IMR-90 (cell line): ENCODE measurements at regions not wholly inside any gene's neighbourhood (a gene's known extent, or its start where the extent isn't known, plus 50 kb on each side); places are given as distances from the start of the nearest gene placed in this dataset.

ENCODE experiments used
- ATAC-seq: fragments of 200-7000 bp; cut with Tn5 transposase; 2 replicates; pipeline ENCODE4 v1.9.1; 2020; ENCODE audit warnings: low read depth, mild to moderate bottlenecking, moderate library complexity
- BruUV-seq: library from RNA; stranded (reverse); fragments of 400-500 nt; replicated peaks from 2 replicates; lab custom pipeline; 2021; lab: Mats Ljungman, UMichigan
- CTCF ChIA-PET: fragments of 300-600 bp; formaldehyde crosslinking; extraction: SDS; loops from one replicate; lab custom pipeline; 2021; ENCODE audit warnings: antibody characterized with exemption; lab: Yijun Ruan, JAX
- POLR2A ChIA-PET: fragments of 300-600 bp; sonication (Branson Sonifier 250); formaldehyde crosslinking; loops from one replicate; lab custom pipeline; 2022; ENCODE audit warnings: antibody characterized with exemption; ENCODE audit not compliant: unreplicated experiment; lab: Charles Lee
- DNase-seq: peaks from one replicate; pipeline ENCODE4 v3.0.0; 2013
- H2AFZ ChIP-seq: replicated peaks from 2 replicates; pipeline ENCODE3; 2013; ENCODE audit warnings: low read length, mild to moderate bottlenecking; ENCODE audit not compliant: poor library complexity
- H2AK5ac ChIP-seq: 2 replicates; pipeline ENCODE4 v1.6.1; 2013; ENCODE audit warnings: low read depth, low read length, inconsistent platforms
- H2AK9ac ChIP-seq: replicated peaks from 2 replicates; pipeline ENCODE3; 2013; ENCODE audit warnings: mild to moderate bottlenecking, low read depth, low read length, moderate library complexity; ENCODE audit not compliant: poor library complexity
- H2BK120ac ChIP-seq: 2 replicates; pipeline ENCODE4 v1.6.1; 2013; ENCODE audit warnings: low read depth, low read length, inconsistent platforms
- H2BK15ac ChIP-seq: 3 replicates; pipeline ENCODE4 v1.6.1; 2013; ENCODE audit warnings: low read depth, low read length, inconsistent platforms
- H2BK20ac ChIP-seq: 2 replicates; pipeline ENCODE4 v1.6.1; 2013; ENCODE audit warnings: low read depth, mild to moderate bottlenecking, inconsistent platforms, low read length, moderate library complexity
- H2BK5ac ChIP-seq: 2 replicates; pipeline ENCODE4 v1.6.1; 2013; ENCODE audit warnings: mild to moderate bottlenecking, low read depth, low read length, inconsistent platforms; ENCODE audit not compliant: poor library complexity, severe bottlenecking
- H3K14ac ChIP-seq: replicated peaks from 2 replicates; pipeline ENCODE4 v1.6.1; 2013; ENCODE audit warnings: low read depth, low read length, inconsistent platforms
- H3K18ac ChIP-seq: 2 replicates; pipeline ENCODE4 v1.6.1; 2013; ENCODE audit warnings: low read depth, low read length, control low read depth
- H3K23ac ChIP-seq: 2 replicates; pipeline ENCODE4 v1.6.1; 2013; ENCODE audit warnings: low read depth, low read length, inconsistent platforms
- H3K27ac ChIP-seq: 2 replicates; pipeline ENCODE4 v1.5.1; 2013; ENCODE audit warnings: mild to moderate bottlenecking, control low read depth, low read length; ENCODE audit not compliant: insufficient read depth
- H3K27me3 ChIP-seq: 2 replicates; pipeline ENCODE4 v1.6.1; 2013; ENCODE audit warnings: low read length; ENCODE audit not compliant: control insufficient read depth, insufficient read depth
- H3K36me3 ChIP-seq: 2 replicates; pipeline ENCODE4 v1.6.1; 2013; ENCODE audit warnings: low read length, mixed read lengths; ENCODE audit not compliant: control insufficient read depth, insufficient read depth
- H3K4ac ChIP-seq: 2 replicates; pipeline ENCODE4 v1.6.1; 2013; ENCODE audit warnings: low read depth, low read length, inconsistent platforms
- H3K4me1 ChIP-seq: 2 replicates; pipeline ENCODE4 v1.6.1; 2013; ENCODE audit warnings: low read length, mixed read lengths; ENCODE audit not compliant: control insufficient read depth, insufficient read depth
- H3K4me2 ChIP-seq: 2 replicates; pipeline ENCODE4 v1.6.1; 2013; ENCODE audit warnings: low read depth, mild to moderate bottlenecking, control low read depth, low read length, moderate library complexity
- H3K4me3 ChIP-seq: 2 replicates; pipeline ENCODE4 v1.5.1; 2013; ENCODE audit warnings: low read depth, mild to moderate bottlenecking, control low read depth, low read length, moderate library complexity; ENCODE audit not compliant: insufficient read depth
- H3K56ac ChIP-seq: 2 replicates; pipeline ENCODE4 v1.6.1; 2013; ENCODE audit warnings: low read length, inconsistent platforms; ENCODE audit not compliant: insufficient read depth; ENCODE audit errors: extremely low read depth
- H3K79me1 ChIP-seq, 2 experiments: 2 replicates each; pipeline ENCODE4 v1.6.1; 2013; ENCODE audit warnings: low read length in 2 of 2, inconsistent platforms in 1 of 2, low read depth in 1 of 2
- H3K9ac ChIP-seq: 2 replicates; pipeline ENCODE4 v1.6.1; 2013; ENCODE audit warnings: low read depth, low read length, control low read depth
- H3K9me1 ChIP-seq: 2 replicates; pipeline ENCODE4 v1.6.1; 2013; ENCODE audit warnings: low read length, inconsistent platforms; ENCODE audit not compliant: insufficient read depth
- H3K9me3 ChIP-seq: 2 replicates; pipeline ENCODE4 v1.6.1; 2013; ENCODE audit warnings: low read length; ENCODE audit not compliant: control insufficient read depth, insufficient read depth
- H4K20me1 ChIP-seq: 2 replicates; pipeline ENCODE4 v1.6.1; 2013; ENCODE audit warnings: low read length, inconsistent platforms; ENCODE audit not compliant: insufficient read depth
- H4K5ac ChIP-seq: 2 replicates; pipeline ENCODE4 v1.6.1; 2013; ENCODE audit warnings: mild to moderate bottlenecking, low read depth, low read length, control low read depth
- H4K8ac ChIP-seq, 2 experiments: 2 replicates each; pipeline ENCODE4 v1.6.1; 2013; ENCODE audit warnings: low read depth in 2 of 2, low read length in 2 of 2, control low read depth in 1 of 2, inconsistent platforms in 1 of 2
- H4K91ac ChIP-seq: 2 replicates; pipeline ENCODE4 v1.6.1; 2013; ENCODE audit warnings: low read depth, low read length, inconsistent platforms; ENCODE audit not compliant: insufficient read depth
- ELK1 ChIP-seq: fragments of 150-350 bp; IDR thresholded peaks from 2 replicates; pipeline ENCODE4 v1.6.1; 2016; ENCODE audit warnings: low read depth, mild to moderate bottlenecking, low read length, moderate library complexity, borderline replicate concordance
- NFE2L2 ChIP-seq: fragments of 150-350 bp; IDR thresholded peaks from 2 replicates; pipeline ENCODE4 v1.6.1; 2016; ENCODE audit warnings: low read depth, mild to moderate bottlenecking, low read length
- RAD21 ChIP-seq: IDR thresholded peaks from 2 replicates; pipeline ENCODE4 v1.6.1; 2012; ENCODE audit warnings: low read length, improper control_type of control experiment
- RFX5 ChIP-seq: IDR thresholded peaks from 2 replicates; pipeline ENCODE4 v1.8.0; 2012; ENCODE audit warnings: low read depth, mild to moderate bottlenecking, low read length, moderate library complexity
- WGBS, 2 experiments: methylation state at CpG; one replicate each; pipeline versions ENCODE4 v1.1.5 to v1.1.7; 2013; ENCODE audit warnings: missing lambda C conversion rate in 2 of 2; ENCODE audit not compliant: insufficient read length in 1 of 2; ENCODE audit errors: extremely low coverage in 2 of 2; 5-methylcytosine and 5-hydroxymethylcytosine counted together
- dilution Hi-C: fragments of 300-500 bp; cut with HindIII; formaldehyde crosslinking; loops from one replicate; pipeline ENCODE4 v1.14.3; 2018; ENCODE audit warnings: low sequenced_read_pairs; ENCODE audit not compliant: unreplicated experiment
- in situ Hi-C: fragments of 300-500 bp; cut with MboI; formaldehyde crosslinking; loops from 3 replicates; pipeline ENCODE4 v1.14.3; 2019; ENCODE audit warnings: low sequenced_read_pairs, inconsistent platforms, mixed read lengths
- intact Hi-C: fragments of 100-400 bp; cut with micrococcal nuclease; formaldehyde crosslinking; loops from 2 replicates; pipeline ENCODE4 v1.10.0; 2022

GRCh38 chr3:109387201-109387600 lies 49.9 kb upstream of the DPPA4 start:
- H4K20me1 ChIP-seq = no peaks in the 10 kb centered on the region
- H3K4me2 ChIP-seq = no peak overlapping the region
- no peak overlapping the region for H2BK15ac ChIP-seq
- TF ChIP-seq RAD21 (no peak), ELK1 (no peak), NFE2L2 (no peak), RFX5 (no peak)
- DNase-seq (no peak), ATAC-seq (no peak)
- no peak overlapping the region for H3K9ac ChIP-seq
- no peaks in the 10 kb centered on the region for H3K4me1 ChIP-seq
- no peak overlapping the region for H3K4ac ChIP-seq
- ChIA-PET CTCF (no interaction called here), POLR2A (no interaction called here)
- in situ Hi-C loops (no loop called here), dilution Hi-C loops (no loop called here), intact Hi-C loops (no loop called here)
- H3K18ac ChIP-seq = no peak overlapping the region
- no peaks in the 10 kb centered on the region for H3K36me3 ChIP-seq
- H3K9me3 ChIP-seq = peaks cover 11% of the 10 kb centered on the region; the same call in 1 of the 2 replicates
- H3K9me1 ChIP-seq = no peaks in the 10 kb centered on the region
- no peak overlapping the region for H2AK9ac ChIP-seq
- H4K91ac ChIP-seq = no peak overlapping the region
- no peak overlapping the region for H2BK5ac ChIP-seq
- H4K8ac ChIP-seq = no peak overlapping the region
- WGBS, 2 experiments = no CpG with 5 or more reads among the region's 1 CpG
- H3K79me1 ChIP-seq = no peaks in the 10 kb centered on the region
- no peak overlapping the region for H3K14ac ChIP-seq
- H2AK5ac ChIP-seq = no peak overlapping the region
- no TSS peak for BruUV-seq
- H3K56ac ChIP-seq = no peak overlapping the region
- no peaks in the 10 kb centered on the region for H3K27me3 ChIP-seq
- H4K5ac ChIP-seq = no peak overlapping the region
- no peak overlapping the region for H3K4me3 ChIP-seq
- no peak overlapping the region for H2AFZ ChIP-seq
- no peak overlapping the region for H2BK20ac ChIP-seq
- H2BK120ac ChIP-seq = no peak overlapping the region
- no peak overlapping the region for H3K27ac ChIP-seq
- no peak overlapping the region for H3K23ac ChIP-seq
